ENCODE measurements at regions not wholly inside any gene's neighbourhood (a gene's known extent, or its start where the extent isn't known, plus 50 kb on each side); places are given as distances from the start of the nearest gene placed in this dataset.

GRCh38 chr10:63940277-63940922 lies 419.2 kb downstream of the REEP3 start:
- no peak overlapping the region for H3K4me2 ChIP-seq
- 64% methylated on average over 1 of the region's 1 CpG for WGBS (ENCODE audit: low lambda C conversion rate, missing lambda C conversion rate)
- H2AFZ ChIP-seq: no peak overlapping the region
- no peaks in the 10 kb centered on the region for H3K79me2 ChIP-seq
- H4K20me1 ChIP-seq (ENCODE audit: insufficient read depth, poor library complexity, severe bottlenecking): no peaks in the 10 kb centered on the region
- H3K4me1 ChIP-seq (ENCODE audit: insufficient read depth): no peaks in the 10 kb centered on the region
- H3K36me3 ChIP-seq (replicated peaks; ENCODE audit: insufficient read depth, low read depth): no peaks in the 10 kb centered on the region
- H3K27ac ChIP-seq: no peak overlapping the region
- no peaks in the 10 kb centered on the region for H3K9me3 ChIP-seq (ENCODE audit: low read depth)
- H3K27me3 ChIP-seq: no peaks in the 10 kb centered on the region
- DNase-seq (ENCODE audit: low spot score): no peak
- no peak overlapping the region for H3K4me3 ChIP-seq
- no peak for TF ChIP-seq CTCF (IDR thresholded peaks at IDR 0.05; ENCODE audit: poor library complexity)
- TF ChIP-seq EZH2phosphoT487 (IDR thresholded peaks at IDR 0.05; ENCODE audit: low read depth, severe bottlenecking, unreplicated experiment): no peak
- TF ChIP-seq EZH2 (IDR thresholded peaks at IDR 0.05; ENCODE audit: borderline replicate concordance): no peak
- H3K9me2 ChIP-seq (replicated peaks; ENCODE audit: insufficient read depth): no peaks in the 10 kb centered on the region

- Histone ChIP-seq H3K4me2 (no peak overlapping the region), H3K79me2 (no peaks in the 10 kb centered on the region), H3K9me3 (ENCODE audit: low read depth) (no peaks in the 10 kb centered on the region), H2AFZ (no peak overlapping the region), H3K4me3 (no peak overlapping the region), H3K36me3 (replicated peaks; ENCODE audit: insufficient read depth, low read depth) (no peaks in the 10 kb centered on the region), H3K4me1 (ENCODE audit: insufficient read depth) (no peaks in the 10 kb centered on the region), H4K20me1 (ENCODE audit: insufficient read depth, poor library complexity, severe bottlenecking) (no peaks in the 10 kb centered on the region), H3K27ac (no peak overlapping the region), H3K9me2 (replicated peaks; ENCODE audit: insufficient read depth) (no peaks in the 10 kb centered on the region), H3K27me3 (no peaks in the 10 kb centered on the region)
- TF ChIP-seq EZH2phosphoT487 (IDR thresholded peaks at IDR 0.05; ENCODE audit: low read depth, severe bottlenecking, unreplicated experiment): no peak
- no peak for TF ChIP-seq CTCF (IDR thresholded peaks at IDR 0.05; ENCODE audit: poor library complexity)
- no peak for TF ChIP-seq EZH2 (IDR thresholded peaks at IDR 0.05; ENCODE audit: borderline replicate concordance)
- 81% methylated on average over 2 of the region's 2 CpGs for WGBS (ENCODE audit: low lambda C conversion rate, missing lambda C conversion rate)
- no peak for DNase-seq (ENCODE audit: low spot score)
Observed at GRCh38 chr10:63964406-63964805, 443.2 kb downstream of the REEP3 start.

GRCh38 chr10:63965846-63966245 lies 444.6 kb downstream of the REEP3 start:
- Histone ChIP-seq H3K9me2 (replicated peaks; ENCODE audit: insufficient read depth) (no peaks in the 10 kb centered on the region), H3K79me2 (no peaks in the 10 kb centered on the region), H3K4me3 (no peak overlapping the region), H3K9me3 (ENCODE audit: low read depth) (no peaks in the 10 kb centered on the region), H3K27ac (no peak overlapping the region), H3K4me1 (ENCODE audit: insufficient read depth) (no peaks in the 10 kb centered on the region), H3K4me2 (no peak overlapping the region), H3K36me3 (replicated peaks; ENCODE audit: insufficient read depth, low read depth) (no peaks in the 10 kb centered on the region), H3K27me3 (no peaks in the 10 kb centered on the region), H2AFZ (no peak overlapping the region), H4K20me1 (ENCODE audit: insufficient read depth, poor library complexity, severe bottlenecking) (no peaks in the 10 kb centered on the region)
- WGBS (ENCODE audit: low lambda C conversion rate, missing lambda C conversion rate): 81% methylated on average over 4 of the region's 4 CpGs
- TF ChIP-seq EZH2 (IDR thresholded peaks at IDR 0.05; ENCODE audit: borderline replicate concordance) (no peak), CTCF (IDR thresholded peaks at IDR 0.05; ENCODE audit: poor library complexity) (no peak), EZH2phosphoT487 (IDR thresholded peaks at IDR 0.05; ENCODE audit: low read depth, severe bottlenecking, unreplicated experiment) (no peak)
- no peak for DNase-seq (ENCODE audit: low spot score)

Data from hepatocyte (in vitro differentiated cells).